ENCODE measurements at regions not wholly inside any gene's neighbourhood (a gene's known extent, or its start where the extent isn't known, plus 50 kb on each side); places are given as distances from the start of the nearest gene placed in this dataset.

- DNase-seq (ENCODE audit: low spot score) = no peak
- in situ Hi-C loops (cut with MboI; ENCODE audit: low pct_unique_long_range_greater_than_20kb, low sequenced_read_pairs, unreplicated experiment) = no loop called here
- TF ChIP-seq, protein P1, sequence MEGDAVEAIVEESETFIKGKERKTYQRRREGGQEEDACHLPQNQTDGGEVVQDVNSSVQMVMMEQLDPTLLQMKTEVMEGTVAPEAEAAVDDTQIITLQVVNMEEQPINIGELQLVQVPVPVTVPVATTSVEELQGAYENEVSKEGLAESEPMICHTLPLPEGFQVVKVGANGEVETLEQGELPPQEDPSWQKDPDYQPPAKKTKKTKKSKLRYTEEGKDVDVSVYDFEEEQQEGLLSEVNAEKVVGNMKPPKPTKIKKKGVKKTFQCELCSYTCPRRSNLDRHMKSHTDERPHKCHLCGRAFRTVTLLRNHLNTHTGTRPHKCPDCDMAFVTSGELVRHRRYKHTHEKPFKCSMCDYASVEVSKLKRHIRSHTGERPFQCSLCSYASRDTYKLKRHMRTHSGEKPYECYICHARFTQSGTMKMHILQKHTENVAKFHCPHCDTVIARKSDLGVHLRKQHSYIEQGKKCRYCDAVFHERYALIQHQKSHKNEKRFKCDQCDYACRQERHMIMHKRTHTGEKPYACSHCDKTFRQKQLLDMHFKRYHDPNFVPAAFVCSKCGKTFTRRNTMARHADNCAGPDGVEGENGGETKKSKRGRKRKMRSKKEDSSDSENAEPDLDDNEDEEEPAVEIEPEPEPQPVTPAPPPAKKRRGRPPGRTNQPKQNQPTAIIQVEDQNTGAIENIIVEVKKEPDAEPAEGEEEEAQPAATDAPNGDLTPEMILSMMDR (IDR thresholded peaks at IDR 0.05; ENCODE audit: extremely low read depth, insufficient read depth, missing control alignments) = no peak
Observed at GRCh38 chr20:47862574-47863240, 77.4 kb upstream of the SULF2 start.

- no peak for DNase-seq (ENCODE audit: low spot score)
- TF ChIP-seq, protein P1 (IDR thresholded peaks at IDR 0.05; ENCODE audit: extremely low read depth, insufficient read depth, missing control alignments) = no peak
- in situ Hi-C loops (cut with MboI; ENCODE audit: low pct_unique_long_range_greater_than_20kb, low sequenced_read_pairs, unreplicated experiment) = no loop called here
Observed at GRCh38 chr20:47861116-47861515, 75.8 kb upstream of the SULF2 start.

- TF ChIP-seq, protein P1 (IDR thresholded peaks at IDR 0.05; ENCODE audit: extremely low read depth, insufficient read depth, missing control alignments) = no peak
- peak; percentile 40 for DNase-seq (ENCODE audit: low spot score)
- in situ Hi-C loops (cut with MboI; ENCODE audit: low pct_unique_long_range_greater_than_20kb, low sequenced_read_pairs, unreplicated experiment) = no loop called here
Observed at GRCh38 chr20:47860049-47860830, 75.0 kb upstream of the SULF2 start.

DNA sequence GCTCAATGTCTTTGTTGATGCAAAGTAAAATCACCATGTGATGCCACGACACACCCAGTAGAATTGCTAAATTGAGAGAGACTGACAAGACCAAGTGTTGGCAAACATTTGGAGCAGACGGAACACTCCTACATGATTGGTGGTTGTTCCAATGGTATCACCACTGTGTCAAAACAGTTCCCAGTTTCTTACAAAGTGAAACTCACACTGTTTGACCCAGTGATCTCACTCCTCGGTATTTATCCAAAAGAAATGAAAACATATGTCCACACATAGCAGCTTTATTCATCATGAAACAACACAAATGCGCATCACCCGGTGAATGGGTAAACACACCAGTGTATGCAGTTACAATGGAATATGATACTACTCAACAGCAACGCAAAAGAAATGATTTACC is 74.0 kb upstream of the SULF2 start:
- DNase-seq (ENCODE audit: low spot score) = no peak
- in situ Hi-C loops (cut with MboI; ENCODE audit: low pct_unique_long_range_greater_than_20kb, low sequenced_read_pairs, unreplicated experiment) = no loop called here
- TF ChIP-seq, protein P1 (IDR thresholded peaks at IDR 0.05; ENCODE audit: extremely low read depth, insufficient read depth, missing control alignments) = no peak

DNA sequence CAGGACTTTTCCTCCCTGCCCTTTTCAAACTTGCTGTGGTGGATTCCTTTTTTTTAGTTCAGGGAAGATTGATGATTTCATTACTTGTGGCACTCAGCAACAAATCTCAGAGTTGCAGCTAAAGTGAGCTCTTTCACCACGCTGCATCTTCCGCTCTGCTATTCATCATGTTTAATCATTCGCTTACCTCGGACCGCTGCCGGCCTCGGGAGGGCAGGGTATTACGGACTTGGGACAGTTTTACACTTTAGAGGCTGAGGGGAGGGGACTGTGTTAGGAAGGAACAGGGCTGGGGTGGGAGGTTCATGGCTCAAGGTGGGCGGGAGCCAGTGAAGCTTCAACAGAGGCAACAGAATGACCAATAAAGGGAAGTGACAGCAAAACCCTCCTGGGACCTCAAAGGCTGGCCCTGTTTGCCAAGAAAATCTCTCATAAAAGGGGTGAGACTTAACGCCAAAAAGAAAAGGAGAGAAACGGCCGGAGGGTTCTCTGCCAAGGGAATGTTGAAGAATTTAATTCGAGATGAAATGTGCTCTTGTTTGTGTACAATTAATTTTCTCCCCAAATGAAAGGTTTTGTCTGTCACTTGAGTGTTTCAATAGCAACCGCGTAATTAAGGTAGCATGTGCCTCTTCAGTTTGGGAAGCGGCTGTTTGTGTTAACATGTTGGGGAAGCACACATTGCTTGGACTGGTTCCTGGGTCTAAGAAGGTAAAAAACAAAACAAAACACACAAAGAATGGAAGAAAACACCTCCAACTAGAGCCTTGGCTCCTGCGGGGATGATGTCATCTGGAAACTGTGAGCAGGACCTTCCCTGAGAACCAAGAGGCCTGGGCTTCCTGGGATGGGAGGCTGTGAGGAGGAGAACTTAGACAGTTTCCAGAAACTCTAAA is 72.5 kb upstream of the SULF2 start:
- in situ Hi-C loops (cut with MboI; ENCODE audit: low pct_unique_long_range_greater_than_20kb, low sequenced_read_pairs, unreplicated experiment) = no loop called here
- TF ChIP-seq, protein P1 (IDR thresholded peaks at IDR 0.05; ENCODE audit: extremely low read depth, insufficient read depth, missing control alignments) = no peak
- peak; percentile 59 for DNase-seq (ENCODE audit: low spot score)

GRCh38 chr20:47857187-47857568 is 71.9 kb upstream of the SULF2 start:
- peak; percentile 67 for DNase-seq (ENCODE audit: low spot score)
- in situ Hi-C loops (cut with MboI; ENCODE audit: low pct_unique_long_range_greater_than_20kb, low sequenced_read_pairs, unreplicated experiment) = no loop called here
- TF ChIP-seq, protein P1 (IDR thresholded peaks at IDR 0.05; ENCODE audit: extremely low read depth, insufficient read depth, missing control alignments) = no peak
